HG03280 (cell line): ENCODE measurements at regions not wholly inside any gene's neighbourhood (a gene's known extent, or its start where the extent isn't known, plus 50 kb on each side); places are given as distances from the start of the nearest gene placed in this dataset.
"Not testable (repeated sequence)": the region's sequence is repeated elsewhere in the genome, so short reads cannot be mapped to it uniquely, and the experiment has no call there.

Source experiments
- ATAC-seq: cut with Tn5 transposase; IDR thresholded peaks from one replicate; pipeline ENCODE4 v1.9.1; 2021; ENCODE audit warnings: mild to moderate bottlenecking, moderate library complexity; ENCODE audit not compliant: unreplicated experiment

DNA sequence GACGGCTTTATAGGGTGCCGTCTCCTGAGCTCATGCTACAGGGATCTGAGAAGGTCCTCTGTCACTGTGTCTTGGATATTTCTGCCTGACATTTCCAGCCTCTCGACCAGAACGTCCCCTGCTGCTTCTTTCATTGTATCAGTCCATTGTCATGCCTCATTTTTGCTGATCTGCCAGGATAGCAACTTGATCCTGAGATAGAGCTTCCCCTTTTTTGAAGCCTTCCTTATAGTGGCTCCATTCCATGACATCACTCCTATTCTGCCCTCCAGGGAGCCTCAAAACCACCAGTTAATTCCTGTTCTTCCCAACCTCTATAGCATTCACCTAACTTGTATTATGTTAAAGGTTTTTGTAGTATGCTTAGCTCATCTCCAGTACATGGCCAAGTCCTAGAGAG is 431.8 kb upstream of the NOX3 start:
- no peak for ATAC-seq

DNA sequence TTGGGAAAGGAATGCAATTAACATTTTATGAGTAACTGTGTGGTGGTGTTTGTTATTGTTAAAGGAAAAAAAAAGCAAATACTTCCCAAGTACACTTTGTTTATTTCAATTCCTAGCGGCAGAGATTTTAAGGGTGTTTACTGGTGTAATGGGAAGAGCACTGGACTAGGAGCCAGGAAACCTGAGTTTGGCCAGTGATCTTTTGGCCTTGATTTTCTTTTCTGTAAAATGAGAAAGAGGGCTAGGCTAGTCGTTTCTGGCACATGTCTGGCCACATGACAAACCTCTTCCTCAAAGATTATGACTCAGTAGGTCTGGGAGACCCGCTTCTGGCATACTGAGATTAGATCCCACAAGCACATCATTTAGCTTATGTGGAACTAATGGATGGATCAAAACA is 428.1 kb upstream of the NOX3 start:
- no peak for ATAC-seq

DNA sequence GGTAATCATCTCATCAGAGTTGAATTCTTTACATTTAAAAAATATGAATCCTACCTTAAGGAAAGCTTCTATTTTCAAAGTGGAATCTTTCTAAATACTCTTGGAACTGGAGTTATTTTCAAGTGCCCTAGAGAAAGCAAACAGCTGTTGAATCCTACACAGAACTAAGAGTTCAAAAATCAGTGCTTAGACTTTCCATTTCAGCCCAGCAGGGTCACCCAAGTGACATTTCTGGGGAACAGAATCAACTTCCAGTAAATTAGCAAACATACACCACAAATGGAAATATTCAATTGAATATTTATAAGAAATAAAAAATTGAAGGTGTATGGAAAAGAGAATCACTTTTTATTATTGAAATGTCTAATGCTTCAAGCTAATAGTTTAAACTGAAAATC is 427.7 kb upstream of the NOX3 start:
- ATAC-seq = no peak

DNA sequence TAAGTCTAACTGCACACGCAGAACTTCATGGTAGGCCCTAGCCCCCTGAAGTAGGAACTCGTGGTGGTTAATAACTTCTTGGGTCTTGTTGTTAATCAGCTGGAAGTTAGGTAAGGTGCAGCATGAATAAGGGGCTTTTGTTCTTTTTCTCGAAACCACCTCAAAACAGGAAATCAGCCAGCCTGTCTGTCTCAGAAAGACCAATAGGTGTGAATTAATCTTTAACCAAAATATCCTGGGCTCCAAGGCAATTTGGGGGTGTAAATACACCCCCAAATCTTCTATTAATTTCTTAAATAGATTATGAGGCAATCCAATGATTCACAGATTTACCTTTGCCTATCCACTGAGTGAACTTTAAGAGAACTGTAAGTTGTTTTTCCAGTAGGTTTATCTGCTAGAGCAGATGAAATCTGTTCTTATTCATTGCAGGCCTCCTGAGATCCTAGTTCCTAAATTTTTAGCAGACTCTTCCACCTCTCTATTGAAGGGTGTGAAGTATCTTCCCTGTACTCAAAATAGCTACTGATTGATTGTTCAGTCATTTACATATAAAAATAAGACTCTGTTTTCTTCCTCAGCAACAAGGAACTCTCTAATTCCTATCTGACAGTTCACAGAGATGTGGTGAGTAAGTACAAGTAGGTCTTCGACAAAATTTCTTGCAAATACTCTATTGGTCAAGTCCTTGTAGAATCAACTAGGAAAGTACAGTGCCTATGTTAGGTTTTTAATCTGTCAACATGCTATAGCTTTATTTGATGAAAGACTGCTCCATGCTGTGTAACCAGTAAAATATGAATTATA is 427.1 kb upstream of the NOX3 start:
- ATAC-seq = no peak

DNA sequence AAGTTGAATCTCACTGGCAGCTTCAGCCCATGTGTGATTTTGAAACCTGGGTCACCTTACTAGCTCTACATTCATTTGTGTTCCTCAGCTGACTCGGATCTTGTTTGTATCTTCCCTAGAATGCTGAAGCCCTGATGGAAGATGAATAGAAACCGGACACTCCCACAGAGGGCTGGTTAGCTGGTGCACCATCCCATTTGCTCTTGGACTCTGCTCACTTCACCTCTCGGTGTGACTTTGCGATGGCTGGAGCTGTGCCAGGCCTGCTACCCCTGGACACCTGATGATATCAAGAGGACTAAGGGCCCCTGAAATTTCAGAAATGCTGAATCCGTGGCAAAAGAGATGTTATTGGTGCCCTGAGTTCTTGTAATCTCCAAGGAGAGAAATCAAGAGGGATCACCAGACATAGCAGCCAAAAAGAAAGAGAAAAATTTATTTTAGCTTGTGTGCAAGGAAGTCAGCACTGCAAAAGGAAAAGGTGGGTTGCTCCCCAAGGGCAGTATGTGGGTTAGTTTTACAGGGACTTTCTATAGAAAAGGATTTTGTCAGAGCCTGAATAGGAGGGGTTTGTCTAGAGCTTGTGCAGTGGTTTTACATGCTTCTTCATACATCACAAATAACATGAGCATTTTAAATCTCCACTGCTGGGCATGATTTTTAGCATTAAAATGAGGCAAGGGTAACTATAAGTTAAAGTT is 426.3 kb upstream of the NOX3 start:
- ATAC-seq = no peak

DNA sequence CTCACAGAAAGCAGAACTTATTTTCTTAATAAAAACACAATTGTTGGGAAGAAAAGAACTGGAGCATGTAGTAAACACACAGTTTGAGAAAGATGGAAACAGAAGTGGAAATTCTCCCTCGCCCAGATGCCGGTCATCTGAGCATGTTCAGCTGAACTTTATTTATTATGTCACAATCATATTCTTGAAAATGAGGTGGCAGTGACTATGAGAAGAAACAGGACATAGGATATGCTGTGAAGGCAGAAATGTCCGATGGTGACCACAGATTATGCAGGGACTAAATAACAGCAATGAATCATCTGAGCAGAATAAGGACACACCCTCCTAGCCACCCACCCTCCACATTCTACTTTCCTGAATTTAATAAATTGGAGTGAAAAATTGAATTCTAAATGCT is 425.3 kb upstream of the NOX3 start:
- no peak for ATAC-seq

DNA sequence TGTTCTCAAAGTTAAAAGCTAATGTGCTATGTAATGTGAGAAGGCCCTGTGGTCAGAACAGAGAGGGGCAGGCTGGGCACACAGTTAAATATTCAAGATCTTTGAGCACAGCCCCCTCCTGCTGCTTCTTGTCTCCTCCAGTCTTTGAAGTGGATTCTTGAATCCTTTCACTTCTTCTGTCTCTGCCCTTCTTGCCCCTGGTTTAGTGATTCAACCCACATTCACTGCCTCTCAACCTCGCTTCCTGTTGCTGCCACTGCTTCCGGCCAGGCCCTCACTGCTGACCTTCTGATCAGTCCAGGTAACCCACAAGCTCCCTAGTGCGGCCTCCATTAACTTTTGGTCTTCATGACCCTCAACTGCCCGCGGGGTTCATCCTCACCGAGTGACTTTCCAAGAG is 417.3 kb upstream of the NOX3 start:
- ATAC-seq = no peak

DNA sequence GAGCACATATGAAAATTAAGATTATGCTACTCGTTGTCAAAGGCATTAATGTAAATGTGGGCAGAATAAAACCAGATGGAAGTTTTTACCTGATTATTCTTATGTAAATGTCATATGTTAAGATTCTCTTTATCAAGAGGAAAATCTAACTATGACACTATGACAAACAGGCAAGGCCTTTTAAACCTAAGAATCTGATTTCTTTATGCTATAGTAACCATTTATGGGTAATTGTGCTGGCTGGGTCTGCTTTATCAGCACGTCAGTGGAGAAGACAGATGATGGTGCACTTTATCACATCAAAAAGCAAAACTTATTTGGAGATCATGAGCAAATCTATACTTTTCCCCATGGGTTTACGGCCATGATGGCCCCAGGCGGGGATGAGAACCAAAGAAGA is 412.0 kb upstream of the NOX3 start:
- ATAC-seq = no peak

DNA sequence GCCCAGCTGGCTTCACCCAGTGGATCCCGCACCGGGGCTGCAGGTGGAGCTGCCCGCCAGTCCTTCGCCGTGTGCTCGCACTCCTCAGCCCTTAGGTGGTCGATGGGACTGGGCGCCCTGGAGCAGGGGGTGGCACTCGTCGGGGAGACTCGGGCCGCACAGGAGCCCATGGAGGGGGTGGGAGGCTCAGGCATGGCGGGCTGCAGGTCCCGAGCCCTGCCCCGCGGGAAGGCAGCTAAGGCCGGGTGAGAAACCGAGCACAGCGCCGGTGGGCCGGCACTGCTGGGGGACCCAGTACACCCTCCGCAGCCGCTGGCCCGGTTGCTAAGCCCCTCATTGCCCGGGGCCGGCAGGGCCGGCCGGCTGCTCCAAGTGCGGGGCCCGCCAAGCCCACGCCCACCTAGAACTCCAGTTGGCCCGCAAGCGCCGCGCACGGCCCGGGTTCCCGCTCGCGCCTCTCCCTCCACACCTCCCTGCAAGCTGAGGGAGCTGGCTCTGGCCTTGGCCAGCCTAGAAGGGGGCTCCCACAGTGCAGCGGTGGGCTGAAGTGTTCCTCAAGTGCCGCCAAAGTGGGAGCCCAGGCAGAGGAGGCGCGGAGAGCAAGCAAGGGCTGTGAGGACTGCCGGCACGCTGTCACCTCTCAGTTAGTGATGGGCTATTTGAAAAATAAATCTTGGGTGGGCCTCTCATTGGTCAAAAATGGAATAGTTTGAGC is 411.2 kb upstream of the NOX3 start:
- ATAC-seq = not testable (repeated sequence)

DNA sequence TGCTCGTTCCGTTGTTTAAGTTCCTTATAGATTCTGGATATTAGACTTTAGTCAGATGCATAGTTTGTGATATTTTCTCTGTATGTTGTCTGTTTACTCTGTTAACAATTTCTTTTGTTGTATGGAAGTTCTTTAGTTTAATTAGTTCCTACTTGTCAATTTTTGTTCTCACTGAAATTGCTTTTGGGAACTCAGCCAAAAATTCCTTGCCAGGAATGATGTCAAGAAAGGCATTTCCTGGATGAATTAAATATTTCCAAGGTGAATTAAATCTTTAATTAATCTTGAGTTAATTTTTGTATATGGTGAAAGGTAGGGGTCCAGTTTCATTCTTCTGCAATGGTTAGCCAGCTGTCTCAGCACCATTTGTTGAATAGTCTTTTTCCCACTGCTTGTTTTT is 406.2 kb upstream of the NOX3 start:
- ATAC-seq = no peak

DNA sequence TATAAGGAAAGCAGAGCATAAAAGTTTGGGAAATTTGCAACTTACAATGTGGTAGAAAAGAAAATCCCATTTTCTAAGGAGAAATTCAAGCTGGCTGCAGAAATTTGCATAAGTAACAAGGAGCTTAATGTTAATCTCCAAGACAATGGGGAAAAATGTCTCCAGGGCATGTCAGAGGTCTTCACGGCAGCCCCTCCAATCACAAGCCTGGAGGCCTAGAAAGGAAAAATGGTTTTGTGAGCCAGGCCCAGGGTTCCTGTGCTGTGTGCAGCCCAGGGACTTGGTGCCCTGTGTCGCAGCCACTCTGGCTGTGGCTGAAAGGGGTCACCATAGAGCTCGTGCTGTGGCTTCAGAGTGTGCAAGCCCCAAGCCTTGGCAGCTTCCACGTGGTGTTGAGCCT is 403.3 kb upstream of the NOX3 start:
- ATAC-seq = not testable (repeated sequence)

DNA sequence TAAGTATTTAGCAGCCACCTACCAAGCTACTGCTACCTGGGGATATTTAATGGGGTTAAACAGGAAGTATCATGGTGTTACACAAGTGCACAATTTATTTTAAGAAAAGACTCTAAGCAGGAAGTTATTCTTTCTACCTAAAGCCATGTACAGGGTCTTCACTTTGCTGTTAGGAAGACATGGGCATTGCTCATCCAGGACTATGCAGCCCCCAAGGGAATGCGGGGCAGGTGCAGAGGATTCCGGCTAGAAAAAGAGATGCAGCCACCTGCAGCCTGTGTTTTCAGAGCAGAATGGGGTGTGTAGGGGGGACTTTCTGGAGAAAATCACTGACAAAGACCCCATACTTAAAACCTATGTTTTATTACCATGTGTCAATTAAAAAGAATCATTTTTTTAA is 399.1 kb upstream of the NOX3 start:
- no peak for ATAC-seq

DNA sequence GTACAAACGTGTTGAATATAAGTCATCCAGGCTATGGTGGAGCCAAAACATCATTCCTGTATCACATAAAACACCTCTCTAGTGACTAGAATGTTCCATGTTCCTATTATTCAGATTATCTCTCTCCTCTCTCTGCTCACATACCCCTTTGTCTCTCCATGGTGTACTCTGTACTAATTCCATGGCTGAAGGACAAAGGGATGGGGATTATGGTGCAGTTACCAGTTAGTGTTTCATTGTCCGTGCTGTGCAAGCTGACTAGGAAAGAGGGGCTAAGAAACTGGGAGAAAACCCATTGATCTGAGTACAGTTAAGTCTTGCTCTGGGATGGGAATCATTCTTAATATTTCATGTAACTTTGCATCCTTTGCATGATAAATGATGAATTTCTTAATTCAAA is 397.4 kb upstream of the NOX3 start:
- ATAC-seq = no peak

DNA sequence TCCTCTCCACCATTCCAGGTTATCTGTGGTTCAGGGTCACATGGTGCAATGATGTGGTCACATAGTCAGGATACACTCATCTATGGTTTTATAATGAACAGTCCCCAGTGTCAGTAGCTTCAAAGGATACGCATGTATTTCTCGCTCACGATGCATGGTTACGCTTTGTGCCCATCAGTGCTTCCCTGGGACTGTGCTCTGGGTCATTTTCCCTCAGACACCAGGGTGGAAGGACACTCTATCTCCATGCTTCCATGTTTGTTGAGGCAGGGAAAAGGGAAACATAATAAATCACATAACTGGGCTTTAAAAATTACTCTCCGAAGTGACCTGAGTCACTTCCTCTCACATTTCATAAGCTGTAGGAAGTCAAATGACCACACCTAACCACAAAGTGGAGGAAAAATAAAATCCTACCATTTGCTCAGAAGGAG is 394.8 kb upstream of the NOX3 start:
- no peak for ATAC-seq

DNA sequence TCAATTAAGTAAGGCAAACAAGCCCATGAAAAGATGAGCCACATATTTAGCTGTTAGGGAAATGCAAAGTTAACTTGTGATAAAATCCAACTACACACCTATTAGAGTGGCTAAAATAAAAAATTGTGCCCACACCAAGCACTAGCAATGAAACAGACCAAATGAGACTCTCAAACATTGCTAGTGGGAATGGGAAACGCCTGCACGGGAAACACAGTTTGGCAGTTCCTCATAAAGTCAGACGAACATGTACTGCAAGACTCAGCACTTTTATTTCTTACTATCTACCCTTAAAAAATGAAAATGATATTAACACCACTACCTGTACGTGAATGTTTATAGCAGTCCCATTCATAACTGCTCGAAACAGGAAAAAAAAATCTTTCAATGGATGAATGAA is 392.1 kb upstream of the NOX3 start:
- ATAC-seq = no peak

DNA sequence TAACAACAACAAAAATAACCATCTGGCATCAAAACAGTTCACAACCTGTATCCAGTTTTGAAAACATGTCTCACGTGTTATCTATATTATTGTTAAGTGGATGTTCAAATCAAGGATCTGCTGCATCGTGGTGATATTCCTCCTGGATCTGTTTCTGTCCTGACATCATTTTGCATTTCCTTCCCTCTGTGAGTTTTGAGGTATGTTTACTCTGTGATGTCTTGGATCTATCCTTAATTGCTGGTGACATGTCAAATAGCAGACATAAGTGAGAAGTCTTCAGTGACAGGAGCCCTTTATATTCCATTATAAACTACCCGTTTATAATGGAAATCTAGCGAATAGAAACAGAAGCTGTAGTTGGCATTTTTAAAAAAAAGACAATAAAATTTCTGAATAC is 381.8 kb upstream of the NOX3 start:
- no peak for ATAC-seq

DNA sequence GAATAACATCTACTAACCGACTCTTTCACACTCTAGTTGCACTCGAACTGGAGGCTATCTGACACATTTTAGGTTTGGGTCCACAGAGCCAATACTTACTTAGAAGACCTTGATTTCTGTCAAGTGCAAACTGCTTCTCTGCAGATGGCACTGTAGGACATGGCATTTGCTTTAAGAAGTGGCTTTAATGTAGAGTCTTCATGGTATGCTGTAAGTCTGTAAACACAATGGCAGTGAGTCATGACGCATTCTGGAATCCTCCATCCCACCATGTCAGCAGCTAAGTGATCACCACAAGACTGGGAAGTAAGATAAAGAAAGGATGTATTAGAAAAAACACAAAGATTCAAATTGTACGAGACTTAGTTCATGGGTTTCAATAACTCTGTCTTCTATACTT is 377.0 kb upstream of the NOX3 start:
- ATAC-seq = no peak

DNA sequence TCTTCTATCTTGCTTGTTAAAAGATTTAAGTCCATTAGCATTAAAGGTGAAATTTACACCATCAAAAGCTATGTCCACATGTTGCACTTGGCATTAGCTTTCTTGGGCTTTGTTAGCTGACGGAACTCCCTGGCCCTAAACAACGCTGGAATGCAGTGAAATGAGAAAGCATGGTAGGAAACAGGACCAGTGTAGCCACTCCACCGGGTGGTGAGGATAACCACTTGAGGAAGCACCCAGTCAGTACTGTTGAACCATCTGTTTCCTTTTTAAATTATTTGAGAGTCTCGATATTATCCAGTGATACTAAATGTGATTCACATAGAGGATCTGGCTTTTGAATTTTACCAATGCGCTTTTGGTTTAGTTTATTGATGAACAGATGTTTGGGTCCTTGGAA is 374.9 kb upstream of the NOX3 start:
- no peak for ATAC-seq

DNA sequence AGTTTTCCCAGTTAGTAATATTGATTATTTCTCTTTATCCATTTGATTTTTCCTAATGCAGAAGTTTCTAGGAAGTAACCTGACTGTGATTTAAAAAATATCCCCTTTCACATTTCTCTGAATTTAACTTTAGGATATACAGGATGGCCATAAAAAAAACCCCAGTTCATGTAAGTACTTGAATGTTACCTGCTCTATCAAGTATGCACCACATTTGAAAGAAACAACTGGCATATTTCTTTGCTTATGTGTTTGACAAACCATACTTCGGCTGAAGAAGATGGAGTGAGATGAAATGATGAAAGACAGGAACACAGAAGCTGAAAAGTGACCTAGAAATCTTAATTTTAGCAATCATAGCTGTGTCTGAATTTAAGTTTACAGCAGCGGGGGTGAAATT is 374.0 kb upstream of the NOX3 start:
- ATAC-seq = no peak

DNA sequence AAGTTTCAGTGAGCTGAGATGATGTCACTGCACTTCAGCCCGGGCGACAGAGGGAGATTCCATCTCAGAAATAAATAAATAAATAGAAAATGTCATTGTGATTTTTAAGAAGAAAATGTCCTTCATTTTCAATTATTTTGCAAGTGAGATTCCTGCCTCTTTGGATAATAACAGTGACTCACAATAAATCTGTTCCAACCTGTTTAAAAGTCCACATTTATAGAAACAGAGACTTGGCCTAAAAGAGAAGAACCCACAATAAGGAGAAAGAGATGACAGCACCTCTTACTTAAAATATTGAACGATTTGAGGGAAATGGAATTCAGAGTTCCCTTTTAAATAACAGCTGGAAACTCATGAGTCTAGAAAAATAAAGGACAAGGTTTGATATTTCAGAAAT is 373.4 kb upstream of the NOX3 start:
- ATAC-seq = no peak

DNA sequence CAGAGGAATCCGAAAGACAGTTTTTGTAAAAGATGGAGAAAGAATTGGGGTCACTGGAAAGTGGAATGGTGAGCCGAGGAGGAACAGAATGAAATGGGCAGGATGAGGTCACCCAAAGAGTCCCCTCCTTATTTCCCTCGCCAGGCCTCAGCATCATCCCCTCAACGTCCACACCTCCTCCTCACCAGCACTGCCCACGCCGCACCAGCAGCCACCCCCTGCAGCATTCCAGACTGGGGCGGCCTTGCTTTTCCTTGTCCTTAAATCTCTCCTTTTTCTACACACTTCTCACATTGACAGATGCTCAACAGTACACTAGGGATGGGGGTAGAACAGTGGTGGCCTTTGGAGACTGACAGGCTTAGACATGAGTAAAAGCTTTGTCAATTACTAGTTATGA is 363.1 kb upstream of the NOX3 start:
- no peak for ATAC-seq

DNA sequence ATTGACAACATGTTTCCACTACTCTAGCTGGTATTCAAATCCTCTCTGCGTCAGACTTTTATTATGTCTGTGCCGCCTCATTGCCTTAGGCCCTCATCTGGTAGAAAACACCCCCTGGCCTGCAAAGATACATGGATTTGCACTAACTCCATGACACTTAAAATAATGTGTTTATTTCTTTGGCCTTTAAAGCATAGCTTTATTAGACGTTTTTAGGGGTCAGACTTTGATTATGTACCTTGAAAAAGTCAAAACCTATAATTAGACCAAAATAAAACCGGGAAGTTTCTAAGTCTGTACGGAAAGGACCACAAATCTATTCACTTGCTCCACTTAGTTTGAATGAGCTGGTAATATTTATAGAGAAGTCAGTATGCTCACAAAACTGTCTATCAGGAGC is 357.9 kb upstream of the NOX3 start:
- no peak for ATAC-seq
